ENCODE measurements at regions not wholly inside any gene's neighbourhood (a gene's known extent, or its start where the extent isn't known, plus 50 kb on each side); places are given as distances from the start of the nearest gene placed in this dataset.

DNA sequence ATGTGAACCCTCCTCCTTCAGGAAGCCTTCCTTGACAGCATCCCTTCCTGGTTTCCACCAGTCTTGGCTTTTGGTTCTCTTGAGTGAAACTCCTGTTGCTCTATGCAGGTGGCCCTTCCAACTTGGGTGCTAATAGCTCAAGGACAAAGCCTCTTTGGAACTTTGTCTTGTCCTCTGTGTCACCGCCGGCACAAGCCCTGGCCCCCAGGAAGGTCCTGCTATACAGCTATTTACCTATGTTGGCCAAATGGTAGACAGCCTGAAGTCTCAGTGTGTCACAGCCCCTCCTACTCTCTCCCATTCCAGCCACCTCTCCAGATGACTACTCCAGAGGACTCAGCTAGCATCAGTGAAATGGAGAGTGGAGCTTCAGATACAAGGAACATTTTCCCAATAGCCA is 94.7 kb upstream of the ZNF618 start:
- TF ChIP-seq, protein P1, sequence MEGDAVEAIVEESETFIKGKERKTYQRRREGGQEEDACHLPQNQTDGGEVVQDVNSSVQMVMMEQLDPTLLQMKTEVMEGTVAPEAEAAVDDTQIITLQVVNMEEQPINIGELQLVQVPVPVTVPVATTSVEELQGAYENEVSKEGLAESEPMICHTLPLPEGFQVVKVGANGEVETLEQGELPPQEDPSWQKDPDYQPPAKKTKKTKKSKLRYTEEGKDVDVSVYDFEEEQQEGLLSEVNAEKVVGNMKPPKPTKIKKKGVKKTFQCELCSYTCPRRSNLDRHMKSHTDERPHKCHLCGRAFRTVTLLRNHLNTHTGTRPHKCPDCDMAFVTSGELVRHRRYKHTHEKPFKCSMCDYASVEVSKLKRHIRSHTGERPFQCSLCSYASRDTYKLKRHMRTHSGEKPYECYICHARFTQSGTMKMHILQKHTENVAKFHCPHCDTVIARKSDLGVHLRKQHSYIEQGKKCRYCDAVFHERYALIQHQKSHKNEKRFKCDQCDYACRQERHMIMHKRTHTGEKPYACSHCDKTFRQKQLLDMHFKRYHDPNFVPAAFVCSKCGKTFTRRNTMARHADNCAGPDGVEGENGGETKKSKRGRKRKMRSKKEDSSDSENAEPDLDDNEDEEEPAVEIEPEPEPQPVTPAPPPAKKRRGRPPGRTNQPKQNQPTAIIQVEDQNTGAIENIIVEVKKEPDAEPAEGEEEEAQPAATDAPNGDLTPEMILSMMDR (IDR thresholded peaks at IDR 0.05), result no peak
- no peak for TF ChIP-seq POLR2AphosphoS5 (IDR thresholded peaks at IDR 0.05)
- no peak for TF ChIP-seq EP300 (IDR thresholded peaks at IDR 0.05)

Measured in suprapubic skin (tissue), 4 donors.